ENCODE measurements at regions not wholly inside any gene's neighbourhood (a gene's known extent, or its start where the extent isn't known, plus 50 kb on each side); places are given as distances from the start of the nearest gene placed in this dataset.

GRCh38 chr15:96093063-96093462, 237.4 kb upstream of the NR2F2 start:
- TF ChIP-seq CTCF (IDR thresholded peaks at IDR 0.05): no peak
- TF ChIP-seq POLR2A (IDR thresholded peaks at IDR 0.05): no peak

All from uterus (tissue), 2 donors.